Psoas muscle (tissue), 7 donors: ENCODE measurements at regions not wholly inside any gene's neighbourhood (a gene's known extent, or its start where the extent isn't known, plus 50 kb on each side); places are given as distances from the start of the nearest gene placed in this dataset.
"Not testable (repeated sequence)": the region's sequence is repeated elsewhere in the genome, so short reads cannot be mapped to it uniquely, and the experiment has no call there.

Experiments
- ATAC-seq, 4 donors: fragments of 200-7000 bp; cut with Tn5 transposase; one replicate each; pipeline ENCODE4 v1.9.1; 2020; ENCODE audit warnings: moderate library complexity in 3 of 4, mild to moderate bottlenecking in 2 of 4
- DNase-seq, 2 donors: peaks; one replicate each; pipeline ENCODE4 v3.0.0-alpha.2; 2020
- H3K27ac ChIP-seq: fragments of 200-600 bp; one replicate; pipeline ENCODE4 v1.8.0; 2022
- H3K27me3 ChIP-seq, 3 donors: fragments of 200-600 bp in 1 of 3; one replicate each; pipeline versions ENCODE4 v1.6.1 to v1.8.0; 2013 to 2022; ENCODE audit warnings: low read length in 2 of 3, mild to moderate bottlenecking in 2 of 3, moderate library complexity in 1 of 3; ENCODE audit not compliant: insufficient read depth in 3 of 3
- H3K36me3 ChIP-seq, 2 donors: fragments of 200-600 bp in 1 of 2; one replicate each; pipeline versions ENCODE4 v1.6.1 to v1.8.0; 2013 to 2022; ENCODE audit warnings: low read depth in 1 of 2, mild to moderate bottlenecking in 1 of 2, moderate library complexity in 1 of 2; ENCODE audit not compliant: insufficient read depth in 1 of 2
- H3K4me1 ChIP-seq: fragments of 200-600 bp; one replicate; pipeline ENCODE4 v1.8.0; 2022
- H3K4me3 ChIP-seq: fragments of 200-600 bp; one replicate; pipeline ENCODE4 v1.8.0; 2022; ENCODE audit warnings: mild to moderate bottlenecking
- H3K9me3 ChIP-seq: fragments of 200-600 bp; one replicate; pipeline ENCODE4 v1.8.0; 2022
- CTCF ChIP-seq: fragments of 200-600 bp; IDR thresholded peaks from one replicate; pipeline ENCODE4 v1.8.0; 2022; ENCODE audit warnings: antibody characterized with exemption
- WGBS, 3 donors: extraction: QIAGEN DNeasy Blood & Tissue Kit; methylation state at CpG; one replicate each; pipeline versions ENCODE4 v1.1.6 to v1.1.7; 2013; 5-methylcytosine and 5-hydroxymethylcytosine counted together
- intact Hi-C, 2 donors: fragments of 100-400 bp; cut with DNase I; formaldehyde crosslinking; loops; one replicate each; pipeline versions ENCODE4 v1.11.0 to v1.14.2; 2022
- donor health status: healthy with polysubstance abuse.
- donor health status: DM: no; HTN: no; CAD: no; lungs with moderate emphysema.
- donor health status: Bipolar disorder and iron deficiency.
- donor health status: healthy.
- donor health status: DM: yes; HTN: yes; CAD: no.
- donor health status: DM: no; HTN: no; CAD: no.
- donor health status: DM: yes; HTN: yes; CAD: no.

GRCh38 chrX:15016051-15016450, 142.8 kb downstream of the MOSPD2 start:
- intact Hi-C loops, result no loop called here
- ATAC-seq (no peak), DNase-seq (no peak)
- Histone ChIP-seq H3K36me3 (no peaks in the 10 kb centered on the region), H3K9me3 (no peaks in the 10 kb centered on the region), H3K4me1 (no peaks in the 10 kb centered on the region), H3K27me3 (peaks cover 0 to 4% (median 0%) of the 10 kb centered on the region in 3 donors), H3K4me3 (no peak overlapping the region), H3K27ac (no peak overlapping the region)
- TF ChIP-seq CTCF, result no peak
- 53 to 84% (median 83%) methylated on average over 1 of the region's 1 CpG for WGBS, 3 donors

- ATAC-seq, result no peak
- Histone ChIP-seq H3K4me3 (no peak overlapping the region), H3K4me1 (no peaks in the 10 kb centered on the region), H3K9me3 (no peaks in the 10 kb centered on the region), H3K27me3 (peaks cover 0 to 6% (median 0%) of the 10 kb centered on the region in 3 donors), H3K27ac (no peak overlapping the region), H3K36me3 (no peaks in the 10 kb centered on the region)
- DNase-seq, result no peak
- intact Hi-C loops, result no loop called here
- TF ChIP-seq CTCF, result no peak
- WGBS, 3 donors, result 24 to 38% (median 30%) methylated on average over 2 of the region's 2 CpGs
These were observed 141.1 kb downstream of the MOSPD2 start for GRCh38 chrX:15014281-15014680.

GRCh38 chrX:15013461-15013860, 140.2 kb downstream of the MOSPD2 start:
- TF ChIP-seq CTCF, result no peak
- no peaks in the 10 kb centered on the region for H3K9me3 ChIP-seq
- DNase-seq (no peak), ATAC-seq (no peak)
- H3K27ac ChIP-seq, result no peak overlapping the region
- peaks cover 0 to 6% (median 0%) of the 10 kb centered on the region in 3 donors for H3K27me3 ChIP-seq
- no peaks in the 10 kb centered on the region for H3K36me3 ChIP-seq
- H3K4me3 ChIP-seq, result no peak overlapping the region
- no peaks in the 10 kb centered on the region for H3K4me1 ChIP-seq
- 27 to 48% (median 45%) methylated on average over 1 of the region's 1 CpG for WGBS, 3 donors
- intact Hi-C loops, result no loop called here

GRCh38 chrX:14997271-14997670, 124.0 kb downstream of the MOSPD2 start:
- TF ChIP-seq CTCF, result no peak
- Histone ChIP-seq H3K4me3 (no peak overlapping the region), H3K9me3 (no peaks in the 10 kb centered on the region), H3K27me3 (peaks cover 0 to 3% (median 0%) of the 10 kb centered on the region in 3 donors), H3K27ac (no peak overlapping the region), H3K4me1 (no peaks in the 10 kb centered on the region), H3K36me3 (no peaks in the 10 kb centered on the region)
- DNase-seq, result no peak
- WGBS, 3 donors, result 50 to 80% (median 54%) methylated on average over 2 of the region's 2 CpGs
- intact Hi-C loops, result no loop called here
- no peak for ATAC-seq

- H3K4me3 ChIP-seq, H3K27me3 ChIP-seq, H3K27ac ChIP-seq, ATAC-seq, H3K4me1 ChIP-seq, H3K36me3 ChIP-seq, DNase-seq, H3K9me3 ChIP-seq, intact Hi-C loops: not testable (repeated sequence)
- 90 to 98% (median 96%) methylated on average over 5 of the region's 5 CpGs for WGBS, 3 donors
These were observed 111.2 kb downstream of the MOSPD2 start for GRCh38 chrX:14984425-14984824.
